Epithelial cell of proximal tubule (primary cell): ENCODE measurements at regions not wholly inside any gene's neighbourhood (a gene's known extent, or its start where the extent isn't known, plus 50 kb on each side); places are given as distances from the start of the nearest gene placed in this dataset.
A peak's percentile ranks its signal among the peaks of the same experiment; 100 is the strongest.

Experiments
- DNase-seq: peaks from one replicate; pipeline ENCODE4 v3.0.0-alpha.2; 2011; ENCODE audit warnings: low read depth
- H3K4me3 ChIP-seq: 2 replicates; pipeline ENCODE4 v1.5.1; 2011; ENCODE audit warnings: low read depth, mild to moderate bottlenecking, low read length
- CTCF ChIP-seq: conservative IDR thresholded peaks from 2 replicates; pipeline ENCODE4 v1.5.1; 2012; ENCODE audit warnings: low read depth, mild to moderate bottlenecking, low read length

- no peak for TF ChIP-seq CTCF
- no peak overlapping the region for H3K4me3 ChIP-seq
- no peak for DNase-seq
These were observed 112.5 kb upstream of the SLC44A3 start for GRCh38 chr1:94707321-94708298.

GRCh38 chr1:94702442-94702815 is 117.7 kb upstream of the SLC44A3 start:
- no peak overlapping the region for H3K4me3 ChIP-seq
- DNase-seq = peak; percentile 57
- no peak for TF ChIP-seq CTCF

- H3K4me3 ChIP-seq = no peak overlapping the region
- no peak for DNase-seq
- TF ChIP-seq CTCF = no peak
These were observed 118.2 kb upstream of the SLC44A3 start for GRCh38 chr1:94701796-94702441.

- no peak for DNase-seq
- TF ChIP-seq CTCF = peak; percentile 5
- no peak overlapping the region for H3K4me3 ChIP-seq
These were observed 121.2 kb upstream of the SLC44A3 start for GRCh38 chr1:94698759-94699502.

GRCh38 chr1:94698356-94698755 is 121.8 kb upstream of the SLC44A3 start:
- no peak for TF ChIP-seq CTCF
- no peak overlapping the region for H3K4me3 ChIP-seq
- DNase-seq = no peak

- DNase-seq = no peak
- no peak overlapping the region for H3K4me3 ChIP-seq
These were observed 122.3 kb upstream of the SLC44A3 start for GRCh38 chr1:94697839-94698238.

More at GRCh38 chr1:94697839-94698238, 122.3 kb upstream of the SLC44A3 start:
- no peak for TF ChIP-seq CTCF
